ENCODE measurements at regions not wholly inside any gene's neighbourhood (a gene's known extent, or its start where the extent isn't known, plus 50 kb on each side); places are given as distances from the start of the nearest gene placed in this dataset.

DNA sequence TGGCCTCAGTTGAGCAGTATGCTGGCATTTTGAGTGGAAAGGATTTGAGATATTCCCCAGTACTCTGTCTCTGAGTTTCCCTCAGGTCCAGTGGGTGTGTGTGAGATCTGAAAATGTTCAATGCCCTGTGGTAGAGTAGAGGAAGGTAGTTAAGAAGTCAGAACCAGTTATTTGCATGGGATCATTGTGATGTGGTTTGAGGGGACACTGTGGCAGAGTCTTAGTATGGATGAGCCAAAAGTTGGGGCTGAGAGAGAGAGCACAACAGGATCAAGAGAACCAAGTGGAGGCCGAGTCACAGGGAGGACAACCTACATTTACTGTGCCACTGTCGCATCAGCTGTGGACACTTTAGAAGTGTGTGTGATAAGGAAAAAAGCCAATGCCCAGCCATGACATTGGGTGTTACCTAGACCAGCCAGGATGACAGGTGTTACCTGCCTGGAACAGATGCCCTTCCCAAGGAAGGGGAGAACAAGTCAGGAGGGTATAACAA, 128.9 kb upstream of the IL12B start:
- H3K9me3 Mint-ChIP-seq: no peaks in the 10 kb centered on the region
- peaks cover 4% of the 10 kb centered on the region for H3K27me3 Mint-ChIP-seq (ENCODE audit: low read depth)
- no peaks in the 10 kb centered on the region for H3K36me3 Mint-ChIP-seq
- DNase-seq (ENCODE audit: low spot score in 2 of 2, unreplicated experiment in 2 of 2): no peak
- no peak overlapping the region for H3K27ac Mint-ChIP-seq
- TF ChIP-seq CTCF (IDR thresholded peaks at IDR 0.05; ENCODE audit: unreplicated experiment): no peak
- H3K4me3 Mint-ChIP-seq: no peak overlapping the region
- H3K4me1 Mint-ChIP-seq: peaks cover 19% of the 10 kb centered on the region

- no peak overlapping the region for H3K4me3 Mint-ChIP-seq
- H3K4me1 Mint-ChIP-seq: peaks cover 23% of the 10 kb centered on the region
- H3K9me3 Mint-ChIP-seq: no peaks in the 10 kb centered on the region
- DNase-seq (ENCODE audit: low spot score in 2 of 2, unreplicated experiment in 2 of 2): no peak
- TF ChIP-seq CTCF (IDR thresholded peaks at IDR 0.05; ENCODE audit: unreplicated experiment): no peak
- peaks cover 4% of the 10 kb centered on the region for H3K27me3 Mint-ChIP-seq (ENCODE audit: low read depth)
- H3K27ac Mint-ChIP-seq: no peak overlapping the region
- no peaks in the 10 kb centered on the region for H3K36me3 Mint-ChIP-seq
Measured at GRCh38 chr5:159459951-159460538, 129.8 kb upstream of the IL12B start.

DNA sequence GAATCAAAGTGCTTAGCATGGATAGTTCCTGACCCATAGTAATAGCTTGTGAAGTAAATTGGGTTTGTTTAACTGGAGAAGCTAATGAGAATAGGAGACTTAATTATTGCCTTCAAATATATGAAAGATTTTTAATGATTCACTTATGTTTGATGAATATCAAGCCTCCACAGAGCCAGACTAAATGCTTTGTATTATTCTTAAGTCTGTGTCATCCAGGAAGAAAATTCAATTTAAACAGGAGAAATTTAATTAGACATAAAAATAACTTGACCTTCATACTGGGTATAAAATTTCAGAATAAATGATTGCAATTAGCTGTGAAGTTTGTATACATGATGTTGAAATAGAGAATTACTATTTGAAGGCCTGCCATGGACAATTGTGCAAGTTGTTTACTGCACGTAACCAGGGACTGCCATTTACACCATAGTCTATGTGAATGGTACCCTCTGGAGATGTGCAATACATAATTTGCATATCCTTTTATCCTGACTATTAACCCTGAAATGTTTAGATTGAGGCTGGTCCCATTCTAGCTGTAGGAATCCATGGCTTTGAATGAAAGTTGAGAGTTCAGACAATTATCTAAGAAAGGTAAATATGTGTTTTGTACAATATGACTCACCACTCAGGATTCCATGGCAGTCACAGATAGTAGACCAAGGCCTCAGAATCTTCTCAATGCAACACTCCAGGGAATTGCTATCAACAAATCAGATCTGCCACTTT, 133.5 kb upstream of the IL12B start:
- no peaks in the 10 kb centered on the region for H3K9me3 Mint-ChIP-seq
- DNase-seq (ENCODE audit: low spot score in 2 of 2, unreplicated experiment in 2 of 2): no peak

GRCh38 chr5:159465604-159466003, 135.3 kb upstream of the IL12B start:
- Mint-ChIP-seq H3K27me3 (ENCODE audit: low read depth) (no peaks in the 10 kb centered on the region), H3K9me3 (no peaks in the 10 kb centered on the region), H3K36me3 (no peaks in the 10 kb centered on the region), H3K27ac (no peak overlapping the region), H3K4me3 (no peak overlapping the region), H3K4me1 (peaks cover 28% of the 10 kb centered on the region)
- DNase-seq (ENCODE audit: low spot score in 2 of 2, unreplicated experiment in 2 of 2): no peak
- no peak for TF ChIP-seq CTCF (IDR thresholded peaks at IDR 0.05; ENCODE audit: unreplicated experiment)

More for the DNA sequence above, 133.5 kb upstream of the IL12B start:
- peaks cover 29% of the 10 kb centered on the region for H3K4me1 Mint-ChIP-seq
- no peak overlapping the region for H3K27ac Mint-ChIP-seq
- H3K36me3 Mint-ChIP-seq: no peaks in the 10 kb centered on the region
- H3K4me3 Mint-ChIP-seq: no peak overlapping the region
- H3K27me3 Mint-ChIP-seq (ENCODE audit: low read depth): peaks cover 2% of the 10 kb centered on the region
- no peak for TF ChIP-seq CTCF (IDR thresholded peaks at IDR 0.05; ENCODE audit: unreplicated experiment)

GRCh38 chr5:159467666-159468065, 137.4 kb upstream of the IL12B start:
- H3K4me3 Mint-ChIP-seq: no peak overlapping the region
- H3K9me3 Mint-ChIP-seq: no peaks in the 10 kb centered on the region
- H3K27me3 Mint-ChIP-seq (ENCODE audit: low read depth): no peaks in the 10 kb centered on the region
- H3K27ac Mint-ChIP-seq: no peak overlapping the region
- TF ChIP-seq CTCF (IDR thresholded peaks at IDR 0.05; ENCODE audit: unreplicated experiment): no peak
- H3K4me1 Mint-ChIP-seq: peaks cover 19% of the 10 kb centered on the region
- H3K36me3 Mint-ChIP-seq: no peaks in the 10 kb centered on the region
- no peak for DNase-seq (ENCODE audit: low spot score in 2 of 2, unreplicated experiment in 2 of 2)

All from mesothelial cell of epicardium (in vitro differentiated cells).